WTC11 (cell line): ENCODE measurements at regions not wholly inside any gene's neighbourhood (a gene's known extent, or its start where the extent isn't known, plus 50 kb on each side); places are given as distances from the start of the nearest gene placed in this dataset.

Experiments used
- ATAC-seq: fragments of 200-7000 bp; cut with Tn5 transposase; 2 replicates; pipeline ENCODE4 v1.10.0; 2021; ENCODE audit warnings: mild to moderate bottlenecking, moderate library complexity
- CTCF ChIA-PET: fragments of 300-600 bp; sonication (Branson Sonifier 250); formaldehyde crosslinking; loops from one replicate; lab custom pipeline; 2021; ENCODE audit warnings: antibody characterized with exemption; lab: Charles Lee
- POLR2A ChIA-PET: fragments of 350-600 bp; sonication (Branson Sonifier 250); formaldehyde crosslinking; loops from one replicate; lab custom pipeline; 2021; ENCODE audit warnings: antibody characterized with exemption; lab: Charles Lee
- DNase-seq: peaks from one replicate; pipeline ENCODE4 v3.0.0; 2021; ENCODE audit warnings: low spot score
- H3K27ac Mint-ChIP-seq: 2 replicates; pipeline ENCODE4 v1.8.0; 2021; ENCODE audit warnings: mixed read lengths
- H3K27me3 Mint-ChIP-seq: 2 replicates; pipeline ENCODE4 v1.8.0; 2021; ENCODE audit warnings: low read depth, mild to moderate bottlenecking, moderate library complexity, mixed read lengths
- H3K36me3 Mint-ChIP-seq: 2 replicates; pipeline ENCODE4 v1.8.0; 2021; ENCODE audit warnings: mixed read lengths
- H3K4me1 Mint-ChIP-seq: 2 replicates; pipeline ENCODE4 v1.8.0; 2022; ENCODE audit warnings: mixed read lengths
- H3K4me3 Mint-ChIP-seq: 2 replicates; pipeline ENCODE4 v1.8.0; 2021; ENCODE audit warnings: mild to moderate bottlenecking, moderate library complexity, mixed read lengths
- H3K9me3 Mint-ChIP-seq: 2 replicates; pipeline ENCODE4 v1.8.0; 2021; ENCODE audit warnings: mixed read lengths
- ATF1 ChIP-seq: sonication (generic); formaldehyde crosslinking; IDR thresholded peaks from 2 replicates; pipeline ENCODE4 v1.8.1; 2023; ENCODE audit warnings: mild to moderate bottlenecking, moderate library complexity, missing genetic modification reagents
- CREB1 ChIP-seq: sonication (generic); formaldehyde crosslinking; IDR thresholded peaks from 2 replicates; pipeline ENCODE4 v1.8.0; 2023; ENCODE audit warnings: mild to moderate bottlenecking, missing genetic modification reagents
- ELF4 ChIP-seq: sonication (generic); formaldehyde crosslinking; IDR thresholded peaks from 2 replicates; pipeline ENCODE4 v1.8.1; 2022; ENCODE audit warnings: low read depth, mild to moderate bottlenecking, moderate library complexity, missing genetic modification reagents
- ESRRA ChIP-seq: sonication (generic); formaldehyde crosslinking; IDR thresholded peaks from 2 replicates; pipeline ENCODE4 v1.8.1; 2022; ENCODE audit warnings: mild to moderate bottlenecking, missing genetic modification reagents, borderline replicate concordance
- GABPB1 ChIP-seq: sonication (generic); formaldehyde crosslinking; IDR thresholded peaks from 2 replicates; pipeline ENCODE4 v1.8.1; 2023; ENCODE audit warnings: mild to moderate bottlenecking, missing genetic modification reagents
- HMGA2 ChIP-seq: fragments of 250-450 bp; sonication (Bioruptor Pico); IDR thresholded peaks from 2 replicates; pipeline ENCODE4 v1.4.0; 2021; ENCODE audit warnings: mild to moderate bottlenecking, moderate library complexity
- NR3C1 ChIP-seq: sonication (generic); formaldehyde crosslinking; conservative IDR thresholded peaks from 2 replicates; pipeline ENCODE4 v1.8.1; 2023; ENCODE audit warnings: low read depth, mild to moderate bottlenecking, missing genetic modification reagents
- RELA ChIP-seq: sonication (generic); formaldehyde crosslinking; IDR thresholded peaks from 2 replicates; pipeline ENCODE4 v1.8.1; 2022; ENCODE audit warnings: missing genetic modification reagents, mild to moderate bottlenecking, borderline replicate concordance
- TCF7 ChIP-seq: sonication (generic); formaldehyde crosslinking; IDR thresholded peaks from 2 replicates; pipeline ENCODE4 v1.8.0; 2022; ENCODE audit warnings: mild to moderate bottlenecking, low read depth, missing genetic modification reagents, moderate library complexity
- TF ChIP-seq, protein P1 (sequence below): sonication (generic); formaldehyde crosslinking; conservative IDR thresholded peaks from 2 replicates; pipeline ENCODE4 v1.8.1; 2022; ENCODE audit warnings: mild to moderate bottlenecking, missing genetic modification reagents
- TF ChIP-seq, protein P2 (sequence below): sonication (generic); formaldehyde crosslinking; IDR thresholded peaks from 2 replicates; pipeline ENCODE4 v1.8.1; 2023; ENCODE audit warnings: mild to moderate bottlenecking, moderate library complexity, missing genetic modification reagents
- TF ChIP-seq, protein P3 (sequence below): sonication (generic); formaldehyde crosslinking; IDR thresholded peaks from 2 replicates; pipeline ENCODE4 v1.8.1; 2022; ENCODE audit warnings: missing genetic modification reagents, borderline replicate concordance
- TF ChIP-seq, protein P4 (sequence below): sonication (generic); formaldehyde crosslinking; IDR thresholded peaks from 2 replicates; pipeline ENCODE4 v1.8.1; 2022; ENCODE audit warnings: mild to moderate bottlenecking, missing genetic modification reagents, moderate library complexity, borderline replicate concordance
- TF ChIP-seq, protein P5 (sequence below): sonication (generic); formaldehyde crosslinking; IDR thresholded peaks from 2 replicates; pipeline ENCODE4 v1.8.0; 2022; ENCODE audit warnings: mild to moderate bottlenecking, missing genetic modification reagents
- TF ChIP-seq, protein P6 (sequence below): sonication (generic); formaldehyde crosslinking; IDR thresholded peaks from 2 replicates; pipeline ENCODE4 v1.8.0; 2023; ENCODE audit warnings: mild to moderate bottlenecking, missing genetic modification reagents
- TF ChIP-seq, protein P7 (sequence below): sonication (generic); formaldehyde crosslinking; IDR thresholded peaks from 2 replicates; pipeline ENCODE4 v1.8.0; 2022; ENCODE audit warnings: missing genetic modification reagents

DNA sequence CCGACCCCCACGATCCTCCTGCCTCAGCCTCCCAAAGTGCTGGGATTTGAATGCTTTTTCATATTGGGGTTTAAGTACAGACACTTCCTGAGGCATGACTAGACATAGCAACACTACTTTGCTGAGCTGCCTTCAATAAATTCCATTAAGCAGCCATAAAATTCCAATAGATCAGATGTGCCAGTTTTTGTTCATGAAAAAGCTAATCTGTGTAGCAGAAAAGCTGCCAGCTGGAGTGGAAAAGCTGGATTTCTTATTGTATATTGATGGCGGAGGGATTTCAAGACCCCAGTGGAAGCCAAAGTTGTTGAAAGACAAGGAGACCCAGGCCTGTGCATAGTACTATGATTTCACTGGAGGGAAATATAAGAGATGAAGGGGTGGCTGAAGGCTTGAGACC, 209.0 kb upstream of the NUDT4 start:
- DNase-seq (no peak), ATAC-seq (no peak)
- Mint-ChIP-seq H3K4me3 (no peak overlapping the region), H3K9me3 (no peaks in the 10 kb centered on the region), H3K27ac (no peak overlapping the region), H3K4me1 (peaks cover 21% of the 10 kb centered on the region), H3K27me3 (peaks cover 56% of the 10 kb centered on the region), H3K36me3 (no peaks in the 10 kb centered on the region)
- TF ChIP-seq ELF4 (CRISPR knock-in tag) (no peak), CREB1 (CRISPR knock-in tag) (no peak), TCF7 (no peak), ESRRA (CRISPR knock-in tag) (no peak), GABPB1 (CRISPR knock-in tag) (no peak)
- TF ChIP-seq, protein P1, sequence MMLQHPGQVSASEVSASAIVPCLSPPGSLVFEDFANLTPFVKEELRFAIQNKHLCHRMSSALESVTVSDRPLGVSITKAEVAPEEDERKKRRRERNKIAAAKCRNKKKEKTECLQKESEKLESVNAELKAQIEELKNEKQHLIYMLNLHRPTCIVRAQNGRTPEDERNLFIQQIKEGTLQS (CRISPR knock-in tag) = no peak
- TF ChIP-seq, protein P2, sequence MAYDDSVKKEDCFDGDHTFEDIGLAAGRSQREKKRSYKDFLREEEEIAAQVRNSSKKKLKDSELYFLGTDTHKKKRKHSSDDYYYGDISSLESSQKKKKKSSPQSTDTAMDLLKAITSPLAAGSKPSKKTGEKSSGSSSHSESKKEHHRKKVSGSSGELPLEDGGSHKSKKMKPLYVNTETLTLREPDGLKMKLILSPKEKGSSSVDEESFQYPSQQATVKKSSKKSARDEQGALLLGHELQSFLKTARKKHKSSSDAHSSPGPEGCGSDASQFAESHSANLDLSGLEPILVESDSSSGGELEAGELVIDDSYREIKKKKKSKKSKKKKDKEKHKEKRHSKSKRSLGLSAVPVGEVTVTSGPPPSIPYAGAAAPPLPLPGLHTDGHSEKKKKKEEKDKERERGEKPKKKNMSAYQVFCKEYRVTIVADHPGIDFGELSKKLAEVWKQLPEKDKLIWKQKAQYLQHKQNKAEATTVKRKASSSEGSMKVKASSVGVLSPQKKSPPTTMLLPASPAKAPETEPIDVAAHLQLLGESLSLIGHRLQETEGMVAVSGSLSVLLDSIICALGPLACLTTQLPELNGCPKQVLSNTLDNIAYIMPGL (CRISPR knock-in tag) = no peak
- ChIA-PET CTCF (no interaction called here), POLR2A (no interaction called here)

DNA sequence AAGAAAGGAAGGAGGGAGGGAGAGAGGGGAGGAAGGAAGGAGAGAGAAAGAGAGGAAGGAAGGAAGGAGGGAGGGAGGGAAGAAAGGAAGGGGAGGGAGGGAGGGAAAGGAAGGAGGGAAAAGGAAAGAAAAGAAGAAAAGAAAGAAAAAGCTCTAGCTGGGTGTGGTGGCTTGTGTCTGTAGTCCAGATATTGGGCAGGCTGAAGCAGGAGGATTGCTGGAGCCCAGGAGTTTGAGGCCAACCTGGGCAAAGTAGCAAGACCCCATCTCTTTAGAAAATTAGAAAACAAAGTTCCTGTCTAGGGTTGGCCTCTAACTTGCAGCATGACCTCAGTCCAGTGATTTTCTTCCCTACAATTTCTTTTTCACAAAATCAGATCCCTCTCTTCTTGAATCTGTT, 208.2 kb upstream of the NUDT4 start:
- H3K4me1 Mint-ChIP-seq = peaks cover 21% of the 10 kb centered on the region
- POLR2A ChIA-PET = no interaction called here
- no peaks in the 10 kb centered on the region for H3K9me3 Mint-ChIP-seq
- DNase-seq (no peak), ATAC-seq (no peak)
- peaks cover 52% of the 10 kb centered on the region for H3K27me3 Mint-ChIP-seq
- H3K36me3 Mint-ChIP-seq = no peaks in the 10 kb centered on the region
- no peak overlapping the region for H3K27ac Mint-ChIP-seq
- CTCF ChIA-PET = no interaction called here
- no peak for TF ChIP-seq HMGA2 (CRISPR knock-in tag)
- TF ChIP-seq, protein P3, sequence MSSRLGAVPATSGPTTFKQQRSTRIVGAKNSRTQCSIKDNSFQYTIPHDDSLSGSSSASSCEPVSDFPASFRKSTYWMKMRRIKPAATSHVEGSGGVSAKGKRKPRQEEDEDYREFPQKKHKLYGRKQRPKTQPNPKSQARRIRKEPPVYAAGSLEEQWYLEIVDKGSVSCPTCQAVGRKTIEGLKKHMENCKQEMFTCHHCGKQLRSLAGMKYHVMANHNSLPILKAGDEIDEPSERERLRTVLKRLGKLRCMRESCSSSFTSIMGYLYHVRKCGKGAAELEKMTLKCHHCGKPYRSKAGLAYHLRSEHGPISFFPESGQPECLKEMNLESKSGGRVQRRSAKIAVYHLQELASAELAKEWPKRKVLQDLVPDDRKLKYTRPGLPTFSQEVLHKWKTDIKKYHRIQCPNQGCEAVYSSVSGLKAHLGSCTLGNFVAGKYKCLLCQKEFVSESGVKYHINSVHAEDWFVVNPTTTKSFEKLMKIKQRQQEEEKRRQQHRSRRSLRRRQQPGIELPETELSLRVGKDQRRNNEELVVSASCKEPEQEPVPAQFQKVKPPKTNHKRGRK (CRISPR knock-in tag) = 0 out of 2 replicates have a peak, but pooled peaks have one; percentile 24
- H3K4me3 Mint-ChIP-seq = no peak overlapping the region

DNA sequence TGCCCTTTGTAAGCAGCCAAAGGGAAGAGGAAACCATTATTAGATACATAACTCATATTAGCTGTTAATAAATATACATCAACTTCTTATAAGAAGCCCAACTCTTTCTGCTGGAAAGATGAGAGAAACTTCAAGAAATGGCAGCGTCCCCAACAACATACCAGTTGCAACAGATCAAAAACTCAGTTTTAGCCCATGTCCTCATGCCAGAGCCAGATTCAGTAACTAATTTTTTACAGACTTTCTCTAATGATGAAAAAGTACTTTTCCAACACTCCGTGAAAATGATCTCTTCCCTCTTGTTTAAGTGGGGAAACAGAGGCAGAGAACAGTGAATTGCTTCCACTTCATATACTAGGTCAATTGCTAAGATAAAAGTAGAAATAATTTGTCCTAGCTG, 206.8 kb upstream of the NUDT4 start:
- H3K36me3 Mint-ChIP-seq = no peaks in the 10 kb centered on the region
- no peaks in the 10 kb centered on the region for H3K9me3 Mint-ChIP-seq
- peaks cover 13% of the 10 kb centered on the region for H3K4me1 Mint-ChIP-seq
- no peak overlapping the region for H3K27ac Mint-ChIP-seq
- DNase-seq (no peak), ATAC-seq (no peak)
- H3K4me3 Mint-ChIP-seq = no peak overlapping the region
- peaks cover 40% of the 10 kb centered on the region for H3K27me3 Mint-ChIP-seq
- ChIA-PET CTCF (no interaction called here), POLR2A (no interaction called here)
- TF ChIP-seq ATF1 (CRISPR knock-in tag) (no peak), NR3C1 (no peak), RELA (CRISPR knock-in tag) (no peak)
- TF ChIP-seq, protein P4, sequence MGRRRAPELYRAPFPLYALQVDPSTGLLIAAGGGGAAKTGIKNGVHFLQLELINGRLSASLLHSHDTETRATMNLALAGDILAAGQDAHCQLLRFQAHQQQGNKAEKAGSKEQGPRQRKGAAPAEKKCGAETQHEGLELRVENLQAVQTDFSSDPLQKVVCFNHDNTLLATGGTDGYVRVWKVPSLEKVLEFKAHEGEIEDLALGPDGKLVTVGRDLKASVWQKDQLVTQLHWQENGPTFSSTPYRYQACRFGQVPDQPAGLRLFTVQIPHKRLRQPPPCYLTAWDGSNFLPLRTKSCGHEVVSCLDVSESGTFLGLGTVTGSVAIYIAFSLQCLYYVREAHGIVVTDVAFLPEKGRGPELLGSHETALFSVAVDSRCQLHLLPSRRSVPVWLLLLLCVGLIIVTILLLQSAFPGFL (CRISPR knock-in tag) = no peak
- TF ChIP-seq, protein P3 (CRISPR knock-in tag) = no peak
- TF ChIP-seq, protein P5, sequence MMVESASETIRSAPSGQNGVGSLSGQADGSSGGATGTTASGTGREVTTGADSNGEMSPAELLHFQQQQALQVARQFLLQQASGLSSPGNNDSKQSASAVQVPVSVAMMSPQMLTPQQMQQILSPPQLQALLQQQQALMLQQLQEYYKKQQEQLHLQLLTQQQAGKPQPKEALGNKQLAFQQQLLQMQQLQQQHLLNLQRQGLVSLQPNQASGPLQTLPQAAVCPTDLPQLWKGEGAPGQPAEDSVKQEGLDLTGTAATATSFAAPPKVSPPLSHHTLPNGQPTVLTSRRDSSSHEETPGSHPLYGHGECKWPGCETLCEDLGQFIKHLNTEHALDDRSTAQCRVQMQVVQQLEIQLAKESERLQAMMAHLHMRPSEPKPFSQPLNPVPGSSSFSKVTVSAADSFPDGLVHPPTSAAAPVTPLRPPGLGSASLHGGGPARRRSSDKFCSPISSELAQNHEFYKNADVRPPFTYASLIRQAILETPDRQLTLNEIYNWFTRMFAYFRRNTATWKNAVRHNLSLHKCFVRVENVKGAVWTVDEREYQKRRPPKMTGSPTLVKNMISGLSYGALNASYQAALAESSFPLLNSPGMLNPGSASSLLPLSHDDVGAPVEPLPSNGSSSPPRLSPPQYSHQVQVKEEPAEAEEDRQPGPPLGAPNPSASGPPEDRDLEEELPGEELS (CRISPR knock-in tag) = no peak
- TF ChIP-seq, protein P6, sequence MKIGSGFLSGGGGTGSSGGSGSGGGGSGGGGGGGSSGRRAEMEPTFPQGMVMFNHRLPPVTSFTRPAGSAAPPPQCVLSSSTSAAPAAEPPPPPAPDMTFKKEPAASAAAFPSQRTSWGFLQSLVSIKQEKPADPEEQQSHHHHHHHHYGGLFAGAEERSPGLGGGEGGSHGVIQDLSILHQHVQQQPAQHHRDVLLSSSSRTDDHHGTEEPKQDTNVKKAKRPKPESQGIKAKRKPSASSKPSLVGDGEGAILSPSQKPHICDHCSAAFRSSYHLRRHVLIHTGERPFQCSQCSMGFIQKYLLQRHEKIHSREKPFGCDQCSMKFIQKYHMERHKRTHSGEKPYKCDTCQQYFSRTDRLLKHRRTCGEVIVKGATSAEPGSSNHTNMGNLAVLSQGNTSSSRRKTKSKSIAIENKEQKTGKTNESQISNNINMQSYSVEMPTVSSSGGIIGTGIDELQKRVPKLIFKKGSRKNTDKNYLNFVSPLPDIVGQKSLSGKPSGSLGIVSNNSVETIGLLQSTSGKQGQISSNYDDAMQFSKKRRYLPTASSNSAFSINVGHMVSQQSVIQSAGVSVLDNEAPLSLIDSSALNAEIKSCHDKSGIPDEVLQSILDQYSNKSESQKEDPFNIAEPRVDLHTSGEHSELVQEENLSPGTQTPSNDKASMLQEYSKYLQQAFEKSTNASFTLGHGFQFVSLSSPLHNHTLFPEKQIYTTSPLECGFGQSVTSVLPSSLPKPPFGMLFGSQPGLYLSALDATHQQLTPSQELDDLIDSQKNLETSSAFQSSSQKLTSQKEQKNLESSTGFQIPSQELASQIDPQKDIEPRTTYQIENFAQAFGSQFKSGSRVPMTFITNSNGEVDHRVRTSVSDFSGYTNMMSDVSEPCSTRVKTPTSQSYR (CRISPR knock-in tag) = no peak
- TF ChIP-seq, protein P7, sequence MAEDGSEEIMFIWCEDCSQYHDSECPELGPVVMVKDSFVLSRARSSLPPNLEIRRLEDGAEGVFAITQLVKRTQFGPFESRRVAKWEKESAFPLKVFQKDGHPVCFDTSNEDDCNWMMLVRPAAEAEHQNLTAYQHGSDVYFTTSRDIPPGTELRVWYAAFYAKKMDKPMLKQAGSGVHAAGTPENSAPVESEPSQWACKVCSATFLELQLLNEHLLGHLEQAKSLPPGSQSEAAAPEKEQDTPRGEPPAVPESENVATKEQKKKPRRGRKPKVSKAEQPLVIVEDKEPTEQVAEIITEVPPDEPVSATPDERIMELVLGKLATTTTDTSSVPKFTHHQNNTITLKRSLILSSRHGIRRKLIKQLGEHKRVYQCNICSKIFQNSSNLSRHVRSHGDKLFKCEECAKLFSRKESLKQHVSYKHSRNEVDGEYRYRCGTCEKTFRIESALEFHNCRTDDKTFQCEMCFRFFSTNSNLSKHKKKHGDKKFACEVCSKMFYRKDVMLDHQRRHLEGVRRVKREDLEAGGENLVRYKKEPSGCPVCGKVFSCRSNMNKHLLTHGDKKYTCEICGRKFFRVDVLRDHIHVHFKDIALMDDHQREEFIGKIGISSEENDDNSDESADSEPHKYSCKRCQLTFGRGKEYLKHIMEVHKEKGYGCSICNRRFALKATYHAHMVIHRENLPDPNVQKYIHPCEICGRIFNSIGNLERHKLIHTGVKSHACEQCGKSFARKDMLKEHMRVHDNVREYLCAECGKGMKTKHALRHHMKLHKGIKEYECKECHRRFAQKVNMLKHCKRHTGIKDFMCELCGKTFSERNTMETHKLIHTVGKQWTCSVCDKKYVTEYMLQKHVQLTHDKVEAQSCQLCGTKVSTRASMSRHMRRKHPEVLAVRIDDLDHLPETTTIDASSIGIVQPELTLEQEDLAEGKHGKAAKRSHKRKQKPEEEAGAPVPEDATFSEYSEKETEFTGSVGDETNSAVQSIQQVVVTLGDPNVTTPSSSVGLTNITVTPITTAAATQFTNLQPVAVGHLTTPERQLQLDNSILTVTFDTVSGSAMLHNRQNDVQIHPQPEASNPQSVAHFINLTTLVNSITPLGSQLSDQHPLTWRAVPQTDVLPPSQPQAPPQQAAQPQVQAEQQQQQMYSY = no peak
